PC-3 (cell line): ENCODE measurements at regions not wholly inside any gene's neighbourhood (a gene's known extent, or its start where the extent isn't known, plus 50 kb on each side); places are given as distances from the start of the nearest gene placed in this dataset.

Experiments used
- ATAC-seq: fragments of 200-7000 bp; cut with Tn5 transposase; 2 replicates; pipeline ENCODE4 v1.9.1; 2020; ENCODE audit warnings: mild to moderate bottlenecking, moderate library complexity
- BruUV-seq: library from RNA; stranded (reverse); fragments of 400-500 nt; replicated peaks from 2 replicates; lab custom pipeline; 2021; lab: Mats Ljungman, UMichigan
- CTCF ChIA-PET: fragments of 300-600 bp; sonication (Branson Sonifier 250); formaldehyde crosslinking; loops from one replicate; lab custom pipeline; 2022; ENCODE audit warnings: antibody characterized with exemption; lab: Charles Lee
- POLR2A ChIA-PET: fragments of 300-600 bp; sonication (Branson Sonifier 250); formaldehyde crosslinking; loops from one replicate; lab custom pipeline; 2022; ENCODE audit warnings: antibody characterized with exemption; ENCODE audit not compliant: unreplicated experiment; lab: Charles Lee
- DNase-seq: peaks from one replicate; pipeline ENCODE4 v3.0.0-alpha.2; 2015
- H2AFZ ChIP-seq: fragments of 300-600 bp; sonication (generic); 2 replicates; pipeline ENCODE4 v1.6.0; 2016; ENCODE audit warnings: antibody characterized with exemption, low read length
- H3F3A ChIP-seq: fragments of 300-600 bp; sonication (generic); one replicate; pipeline ENCODE4 v1.6.0; 2017; ENCODE audit warnings: antibody characterized with exemption, low read length, control low read depth, mild to moderate bottlenecking; ENCODE audit not compliant: unreplicated experiment
- H3K27ac ChIP-seq: fragments of 300-600 bp; sonication (generic); 2 replicates; pipeline ENCODE4 v1.5.1; 2016; ENCODE audit warnings: mild to moderate bottlenecking, low read length
- H3K27me3 ChIP-seq: fragments of 300-600 bp; sonication (generic); 2 replicates; pipeline ENCODE4 v1.6.1; 2016; ENCODE audit warnings: low read length, mixed read lengths
- H3K36me3 ChIP-seq: fragments of 300-600 bp; sonication (generic); 2 replicates; pipeline ENCODE4 v1.6.1; 2016; ENCODE audit warnings: low read depth, mixed run types, low read length, mixed read lengths
- H3K4me1 ChIP-seq: fragments of 300-600 bp; sonication (generic); 2 replicates; pipeline ENCODE4 v1.5.1; 2016; ENCODE audit warnings: low read length; ENCODE audit not compliant: insufficient read depth
- H3K4me2 ChIP-seq: fragments of 300-600 bp; sonication (generic); 2 replicates; pipeline ENCODE4 v1.6.0; 2016; ENCODE audit warnings: low read length
- H3K4me3 ChIP-seq: fragments of 300-600 bp; sonication (generic); 2 replicates; pipeline ENCODE4 v1.5.1; 2016; ENCODE audit warnings: mild to moderate bottlenecking, low read length, mixed read lengths
- H3K79me2 ChIP-seq: fragments of 300-600 bp; sonication (generic); 2 replicates; pipeline ENCODE4 v1.6.1; 2017; ENCODE audit warnings: low read length, mixed read lengths
- H3K9ac ChIP-seq: fragments of 300-600 bp; sonication (generic); 2 replicates; pipeline ENCODE4 v1.6.0; 2016; ENCODE audit warnings: mild to moderate bottlenecking, low read length
- H3K9me2 ChIP-seq: fragments of 300-600 bp; sonication (generic); replicated peaks from 2 replicates; pipeline ENCODE4 v1.6.1; 2016; ENCODE audit warnings: mixed run types, low read length, mixed read lengths
- H3K9me3 ChIP-seq: fragments of 300-600 bp; sonication (generic); 2 replicates; pipeline ENCODE4 v1.6.1; 2016; ENCODE audit warnings: low read length, mixed read lengths
- H4K20me1 ChIP-seq: fragments of 300-600 bp; sonication (generic); 2 replicates; pipeline ENCODE4 v1.6.1; 2016; ENCODE audit warnings: low read length, mixed read lengths
- CTCF ChIP-seq: fragments of 300-600 bp; sonication (generic); conservative IDR thresholded peaks from 2 replicates; pipeline ENCODE4 v1.5.1; 2017; ENCODE audit warnings: antibody characterized with exemption, low read depth, mild to moderate bottlenecking, low read length
- EZH2 ChIP-seq: fragments of 300-600 bp; sonication (generic); IDR thresholded peaks from one replicate; pipeline ENCODE4 v1.6.1; 2017; ENCODE audit warnings: antibody characterized with exemption, mild to moderate bottlenecking, low read length; ENCODE audit not compliant: unreplicated experiment
- EZH2phosphoT487 ChIP-seq: fragments of 300-600 bp; sonication (generic); IDR thresholded peaks from 2 replicates; pipeline ENCODE4 v1.6.1; 2018; ENCODE audit warnings: mild to moderate bottlenecking, antibody characterized with exemption, low read length, borderline replicate concordance
- intact Hi-C: fragments of 100-400 bp; cut with micrococcal nuclease; formaldehyde crosslinking; loops from 2 replicates; pipeline ENCODE4 v1.9.0; 2023

GRCh38 chr7:52825611-52826010 is 209.8 kb upstream of the POM121L12 start:
- DNase-seq, result no peak
- Histone ChIP-seq H3K27me3 (no peaks in the 10 kb centered on the region), H3K79me2 (no peaks in the 10 kb centered on the region), H3F3A (no peaks in the 10 kb centered on the region), H2AFZ (no peak overlapping the region), H3K9me3 (peaks cover 11% of the 10 kb centered on the region; the same call in 1 of the 2 replicates), H3K4me2 (no peak overlapping the region), H4K20me1 (no peaks in the 10 kb centered on the region), H3K9ac (no peak overlapping the region), H3K36me3 (no peaks in the 10 kb centered on the region; the same call in 1 of the 2 replicates), H3K4me3 (no peak overlapping the region), H3K4me1 (no peaks in the 10 kb centered on the region), H3K27ac (no peak overlapping the region), H3K9me2 (no peaks in the 10 kb centered on the region)
- no peak for ATAC-seq
- no TSS peak for BruUV-seq
- ChIA-PET POLR2A (no interaction called here), CTCF (no interaction called here)
- no peak for TF ChIP-seq EZH2phosphoT487
- no peak for TF ChIP-seq CTCF
- no peak for TF ChIP-seq EZH2
- intact Hi-C loops, result no loop called here

GRCh38 chr7:52811537-52811936 is 223.9 kb upstream of the POM121L12 start:
- DNase-seq, result no peak
- Histone ChIP-seq H3K27me3 (no peaks in the 10 kb centered on the region), H3K4me1 (no peaks in the 10 kb centered on the region), H3K27ac (no peak overlapping the region), H3K36me3 (no peaks in the 10 kb centered on the region), H3K9ac (no peak overlapping the region), H3F3A (no peaks in the 10 kb centered on the region), H3K79me2 (no peaks in the 10 kb centered on the region), H2AFZ (no peak overlapping the region), H3K9me3 (0 out of 2 replicates have a peak, but pooled peaks cover 9% of the 10 kb centered on the region), H3K9me2 (no peaks in the 10 kb centered on the region), H4K20me1 (no peaks in the 10 kb centered on the region), H3K4me3 (no peak overlapping the region), H3K4me2 (no peak overlapping the region)
- POLR2A ChIA-PET, result no interaction called here
- CTCF ChIA-PET, result no interaction called here
- no peak for TF ChIP-seq CTCF
- TF ChIP-seq EZH2, result no peak
- no peak for TF ChIP-seq EZH2phosphoT487
- intact Hi-C loops, result no loop called here
- no peak for ATAC-seq
- BruUV-seq, result no TSS peak

- Histone ChIP-seq H3K4me1 (no peaks in the 10 kb centered on the region), H3K4me3 (no peak overlapping the region), H3K4me2 (no peak overlapping the region), H2AFZ (no peak overlapping the region), H3K27ac (no peak overlapping the region), H3K79me2 (no peaks in the 10 kb centered on the region), H3K9me3 (no peaks in the 10 kb centered on the region), H3K27me3 (no peaks in the 10 kb centered on the region), H3F3A (no peaks in the 10 kb centered on the region), H4K20me1 (no peaks in the 10 kb centered on the region), H3K9ac (no peak overlapping the region), H3K9me2 (no peaks in the 10 kb centered on the region), H3K36me3 (no peaks in the 10 kb centered on the region)
- no peak for DNase-seq
- BruUV-seq, result no TSS peak
- ATAC-seq, result no peak
- no peak for TF ChIP-seq EZH2phosphoT487
- intact Hi-C loops, result no loop called here
- POLR2A ChIA-PET, result no interaction called here
- CTCF ChIA-PET, result no interaction called here
These were observed 235.6 kb upstream of the POM121L12 start for GRCh38 chr7:52799817-52800216.
